ENCODE measurements at regions not wholly inside any gene's neighbourhood (a gene's known extent, or its start where the extent isn't known, plus 50 kb on each side); places are given as distances from the start of the nearest gene placed in this dataset.

DNA sequence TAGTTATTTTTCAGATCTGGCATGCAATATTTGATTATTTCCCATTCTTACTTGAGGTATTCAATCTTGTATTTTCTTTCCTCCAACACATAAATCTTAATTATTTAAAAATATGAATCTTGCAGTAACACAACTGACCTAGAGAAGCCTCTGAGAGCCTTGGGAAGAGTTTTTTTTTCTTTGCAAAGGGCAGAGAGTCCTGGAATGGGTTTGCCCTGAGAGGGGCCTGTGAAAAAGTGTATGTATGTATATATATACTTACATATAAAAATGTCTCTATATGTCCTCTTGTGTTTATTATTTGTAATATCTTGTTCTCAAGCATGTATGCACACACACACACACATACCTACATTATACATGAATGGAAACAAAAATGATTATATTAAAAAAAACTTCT, 801.2 kb upstream of the SLITRK1 start:
- no peak overlapping the region for H3K27ac ChIP-seq (ENCODE audit: insufficient read depth, low read length)
- H4K20me1 ChIP-seq (ENCODE audit: control insufficient read depth, extremely low read depth, insufficient read depth, low read length): no peaks in the 10 kb centered on the region
- H3K27me3 ChIP-seq (ENCODE audit: control insufficient read depth, insufficient read depth, low read length): no peaks in the 10 kb centered on the region
- TF ChIP-seq EZH2 (IDR thresholded peaks at IDR 0.05; ENCODE audit: low read length, missing control alignments): no peak
- TF ChIP-seq, protein P1, sequence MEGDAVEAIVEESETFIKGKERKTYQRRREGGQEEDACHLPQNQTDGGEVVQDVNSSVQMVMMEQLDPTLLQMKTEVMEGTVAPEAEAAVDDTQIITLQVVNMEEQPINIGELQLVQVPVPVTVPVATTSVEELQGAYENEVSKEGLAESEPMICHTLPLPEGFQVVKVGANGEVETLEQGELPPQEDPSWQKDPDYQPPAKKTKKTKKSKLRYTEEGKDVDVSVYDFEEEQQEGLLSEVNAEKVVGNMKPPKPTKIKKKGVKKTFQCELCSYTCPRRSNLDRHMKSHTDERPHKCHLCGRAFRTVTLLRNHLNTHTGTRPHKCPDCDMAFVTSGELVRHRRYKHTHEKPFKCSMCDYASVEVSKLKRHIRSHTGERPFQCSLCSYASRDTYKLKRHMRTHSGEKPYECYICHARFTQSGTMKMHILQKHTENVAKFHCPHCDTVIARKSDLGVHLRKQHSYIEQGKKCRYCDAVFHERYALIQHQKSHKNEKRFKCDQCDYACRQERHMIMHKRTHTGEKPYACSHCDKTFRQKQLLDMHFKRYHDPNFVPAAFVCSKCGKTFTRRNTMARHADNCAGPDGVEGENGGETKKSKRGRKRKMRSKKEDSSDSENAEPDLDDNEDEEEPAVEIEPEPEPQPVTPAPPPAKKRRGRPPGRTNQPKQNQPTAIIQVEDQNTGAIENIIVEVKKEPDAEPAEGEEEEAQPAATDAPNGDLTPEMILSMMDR (conservative IDR thresholded peaks at IDR 0.05 in 1 of 2, IDR thresholded peaks at IDR 0.05 in 1 of 2; ENCODE audit: low read depth in 1 of 2, low read length in 2 of 2): no peak
- H3K4me2 ChIP-seq (ENCODE audit: extremely low read depth, insufficient read depth, low read length): no peak overlapping the region
- no peaks in the 10 kb centered on the region for H3K4me1 ChIP-seq (ENCODE audit: control insufficient read depth, extremely low read depth, insufficient read depth, low read length)
- H3K9me3 ChIP-seq (ENCODE audit: control insufficient read depth, insufficient read depth, low read depth, low read length): no peaks in the 10 kb centered on the region
- H3K79me2 ChIP-seq (ENCODE audit: control insufficient read depth, insufficient read depth, low read length): no peaks in the 10 kb centered on the region
- no peak overlapping the region for H2AFZ ChIP-seq (ENCODE audit: low read length)
- no peaks in the 10 kb centered on the region for H3K36me3 ChIP-seq (ENCODE audit: control insufficient read depth, insufficient read depth, low read length)
- no peak for DNase-seq (ENCODE audit: low read depth in 2 of 2)
- H3K9ac ChIP-seq (ENCODE audit: insufficient read depth, low read length): no peak overlapping the region
- H3K4me3 ChIP-seq (replicated peaks in 1 of 4; ENCODE audit: control extremely low read depth in 1 of 4, insufficient read depth in 1 of 4, low read depth in 3 of 4, low read length in 4 of 4): no peak overlapping the region

DNA sequence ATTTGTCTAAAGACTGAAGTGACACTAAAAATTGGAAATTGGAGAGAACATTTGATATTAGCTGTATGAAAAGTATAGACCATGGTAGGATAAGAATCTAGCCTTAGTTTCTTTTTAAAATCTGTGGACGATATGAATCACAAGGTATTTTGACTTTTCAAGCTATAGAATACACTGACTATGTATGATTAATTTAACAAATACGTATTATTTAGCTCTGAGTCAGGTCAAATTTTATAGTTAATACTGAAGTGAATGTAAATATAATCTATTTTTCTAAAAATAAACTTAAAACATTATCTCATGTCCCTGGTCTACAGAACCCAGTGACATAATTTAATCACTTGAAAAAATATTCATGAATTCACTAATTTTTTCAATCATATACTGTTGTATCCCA, 795.6 kb upstream of the SLITRK1 start:
- Histone ChIP-seq H3K36me3 (ENCODE audit: control insufficient read depth, insufficient read depth, low read length) (no peaks in the 10 kb centered on the region), H3K79me2 (ENCODE audit: control insufficient read depth, insufficient read depth, low read length) (no peaks in the 10 kb centered on the region), H3K27me3 (ENCODE audit: control insufficient read depth, insufficient read depth, low read length) (no peaks in the 10 kb centered on the region), H3K9me3 (ENCODE audit: control insufficient read depth, insufficient read depth, low read depth, low read length) (no peaks in the 10 kb centered on the region), H3K4me1 (ENCODE audit: control insufficient read depth, extremely low read depth, insufficient read depth, low read length) (no peaks in the 10 kb centered on the region), H3K27ac (ENCODE audit: insufficient read depth, low read length) (no peak overlapping the region), H4K20me1 (ENCODE audit: control insufficient read depth, extremely low read depth, insufficient read depth, low read length) (no peaks in the 10 kb centered on the region), H3K4me3 (replicated peaks in 1 of 4; ENCODE audit: control extremely low read depth in 1 of 4, insufficient read depth in 1 of 4, low read depth in 3 of 4, low read length in 4 of 4) (no peak overlapping the region), H2AFZ (ENCODE audit: low read length) (no peak overlapping the region), H3K9ac (ENCODE audit: insufficient read depth, low read length) (no peak overlapping the region), H3K4me2 (ENCODE audit: extremely low read depth, insufficient read depth, low read length) (no peak overlapping the region)
- DNase-seq (ENCODE audit: low read depth in 2 of 2): no peak
- no peak for TF ChIP-seq EZH2 (IDR thresholded peaks at IDR 0.05; ENCODE audit: low read length, missing control alignments)
- TF ChIP-seq, protein P1 (conservative IDR thresholded peaks at IDR 0.05 in 1 of 2, IDR thresholded peaks at IDR 0.05 in 1 of 2; ENCODE audit: low read depth in 1 of 2, low read length in 2 of 2): no peak

DNA sequence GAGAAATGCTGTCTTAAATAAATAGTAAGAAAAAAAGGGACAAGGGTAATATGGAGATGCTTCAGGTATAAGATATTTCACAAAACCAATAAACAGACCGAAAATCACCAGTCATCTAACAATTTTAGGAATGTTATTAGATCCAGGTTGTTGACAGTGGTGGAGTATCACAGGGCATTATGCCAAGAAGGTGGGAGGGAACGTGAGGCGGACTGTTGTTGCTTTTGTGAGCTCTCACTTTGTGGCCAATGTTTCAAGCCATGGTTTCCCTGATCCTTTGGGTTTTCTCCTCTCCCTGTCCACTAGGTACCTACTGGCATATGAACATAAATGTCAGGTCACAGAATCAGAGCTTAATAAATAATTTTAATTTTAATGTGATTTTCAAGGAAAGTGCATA, 790.3 kb upstream of the SLITRK1 start:
- H3K9me3 ChIP-seq (ENCODE audit: control insufficient read depth, insufficient read depth, low read depth, low read length): no peaks in the 10 kb centered on the region
- H3K4me1 ChIP-seq (ENCODE audit: control insufficient read depth, extremely low read depth, insufficient read depth, low read length): no peaks in the 10 kb centered on the region
- H3K4me2 ChIP-seq (ENCODE audit: extremely low read depth, insufficient read depth, low read length): no peak overlapping the region
- H3K4me3 ChIP-seq (replicated peaks in 1 of 4; ENCODE audit: control extremely low read depth in 1 of 4, insufficient read depth in 1 of 4, low read depth in 3 of 4, low read length in 4 of 4): no peak overlapping the region
- H4K20me1 ChIP-seq (ENCODE audit: control insufficient read depth, extremely low read depth, insufficient read depth, low read length): no peaks in the 10 kb centered on the region
- no peak overlapping the region for H3K9ac ChIP-seq (ENCODE audit: insufficient read depth, low read length)
- DNase-seq (ENCODE audit: low read depth in 2 of 2): no peak
- no peaks in the 10 kb centered on the region for H3K27me3 ChIP-seq (ENCODE audit: control insufficient read depth, insufficient read depth, low read length)
- no peaks in the 10 kb centered on the region for H3K79me2 ChIP-seq (ENCODE audit: control insufficient read depth, insufficient read depth, low read length)
- no peak for TF ChIP-seq EZH2 (IDR thresholded peaks at IDR 0.05; ENCODE audit: low read length, missing control alignments)
- TF ChIP-seq, protein P1 (conservative IDR thresholded peaks at IDR 0.05 in 1 of 2, IDR thresholded peaks at IDR 0.05 in 1 of 2; ENCODE audit: low read depth in 1 of 2, low read length in 2 of 2): no peak
- no peak overlapping the region for H2AFZ ChIP-seq (ENCODE audit: low read length)
- H3K36me3 ChIP-seq (ENCODE audit: control insufficient read depth, insufficient read depth, low read length): no peaks in the 10 kb centered on the region
- H3K27ac ChIP-seq (ENCODE audit: insufficient read depth, low read length): no peak overlapping the region
